ENCODE measurements at regions not wholly inside any gene's neighbourhood (a gene's known extent, or its start where the extent isn't known, plus 50 kb on each side); places are given as distances from the start of the nearest gene placed in this dataset.

GRCh38 chr15:47366884-47367283 lies 350.4 kb upstream of the SEMA6D start:
- TF ChIP-seq REST (IDR thresholded peaks at IDR 0.05; ENCODE audit: insufficient read depth in 1 of 2, low read depth in 2 of 2, low read length in 2 of 2) (no peak), FOXP2 (optimal IDR thresholded peaks at IDR 0.05; ENCODE audit: borderline replicate concordance, extremely low read depth, extremely low read length, insufficient read depth) (no peak), POLR2AphosphoS5 (IDR thresholded peaks at IDR 0.05; ENCODE audit: low read depth, low read length) (no peak), TAF1 (IDR thresholded peaks at IDR 0.05; ENCODE audit: borderline replicate concordance, insufficient read depth, low read length) (no peak), SIN3A (IDR thresholded peaks at IDR 0.05; ENCODE audit: borderline replicate concordance, insufficient read depth, low read length) (no peak)

- TF ChIP-seq TAF1 (IDR thresholded peaks at IDR 0.05; ENCODE audit: borderline replicate concordance, insufficient read depth, low read length) (no peak), REST (IDR thresholded peaks at IDR 0.05; ENCODE audit: insufficient read depth in 1 of 2, low read depth in 2 of 2, low read length in 2 of 2) (no peak), FOXP2 (optimal IDR thresholded peaks at IDR 0.05; ENCODE audit: borderline replicate concordance, extremely low read depth, extremely low read length, insufficient read depth) (no peak), SIN3A (IDR thresholded peaks at IDR 0.05; ENCODE audit: borderline replicate concordance, insufficient read depth, low read length) (no peak), POLR2AphosphoS5 (IDR thresholded peaks at IDR 0.05; ENCODE audit: low read depth, low read length) (no peak)
Measured at GRCh38 chr15:47367726-47368390, 349.4 kb upstream of the SEMA6D start.

GRCh38 chr15:47371939-47372338 lies 345.4 kb upstream of the SEMA6D start:
- TF ChIP-seq FOXP2 (optimal IDR thresholded peaks at IDR 0.05; ENCODE audit: borderline replicate concordance, extremely low read depth, extremely low read length, insufficient read depth) (no peak), SIN3A (IDR thresholded peaks at IDR 0.05; ENCODE audit: borderline replicate concordance, insufficient read depth, low read length) (no peak), TAF1 (IDR thresholded peaks at IDR 0.05; ENCODE audit: borderline replicate concordance, insufficient read depth, low read length) (no peak), POLR2AphosphoS5 (IDR thresholded peaks at IDR 0.05; ENCODE audit: low read depth, low read length) (no peak), REST (IDR thresholded peaks at IDR 0.05; ENCODE audit: insufficient read depth in 1 of 2, low read depth in 2 of 2, low read length in 2 of 2) (no peak)

- no peak for TF ChIP-seq SIN3A (IDR thresholded peaks at IDR 0.05; ENCODE audit: borderline replicate concordance, insufficient read depth, low read length)
- no peak for TF ChIP-seq REST (IDR thresholded peaks at IDR 0.05; ENCODE audit: insufficient read depth in 1 of 2, low read depth in 2 of 2, low read length in 2 of 2)
- no peak for TF ChIP-seq FOXP2 (optimal IDR thresholded peaks at IDR 0.05; ENCODE audit: borderline replicate concordance, extremely low read depth, extremely low read length, insufficient read depth)
- no peak for TF ChIP-seq TAF1 (IDR thresholded peaks at IDR 0.05; ENCODE audit: borderline replicate concordance, insufficient read depth, low read length)
- no peak for TF ChIP-seq POLR2AphosphoS5 (IDR thresholded peaks at IDR 0.05; ENCODE audit: low read depth, low read length)
Measured at GRCh38 chr15:47374222-47374621, 343.1 kb upstream of the SEMA6D start.
